ENCODE measurements at regions not wholly inside any gene's neighbourhood (a gene's known extent, or its start where the extent isn't known, plus 50 kb on each side); places are given as distances from the start of the nearest gene placed in this dataset.

GRCh38 chr11:113593698-113594308 lies 112.3 kb downstream of the TMPRSS5 start:
- TF ChIP-seq, protein P1, sequence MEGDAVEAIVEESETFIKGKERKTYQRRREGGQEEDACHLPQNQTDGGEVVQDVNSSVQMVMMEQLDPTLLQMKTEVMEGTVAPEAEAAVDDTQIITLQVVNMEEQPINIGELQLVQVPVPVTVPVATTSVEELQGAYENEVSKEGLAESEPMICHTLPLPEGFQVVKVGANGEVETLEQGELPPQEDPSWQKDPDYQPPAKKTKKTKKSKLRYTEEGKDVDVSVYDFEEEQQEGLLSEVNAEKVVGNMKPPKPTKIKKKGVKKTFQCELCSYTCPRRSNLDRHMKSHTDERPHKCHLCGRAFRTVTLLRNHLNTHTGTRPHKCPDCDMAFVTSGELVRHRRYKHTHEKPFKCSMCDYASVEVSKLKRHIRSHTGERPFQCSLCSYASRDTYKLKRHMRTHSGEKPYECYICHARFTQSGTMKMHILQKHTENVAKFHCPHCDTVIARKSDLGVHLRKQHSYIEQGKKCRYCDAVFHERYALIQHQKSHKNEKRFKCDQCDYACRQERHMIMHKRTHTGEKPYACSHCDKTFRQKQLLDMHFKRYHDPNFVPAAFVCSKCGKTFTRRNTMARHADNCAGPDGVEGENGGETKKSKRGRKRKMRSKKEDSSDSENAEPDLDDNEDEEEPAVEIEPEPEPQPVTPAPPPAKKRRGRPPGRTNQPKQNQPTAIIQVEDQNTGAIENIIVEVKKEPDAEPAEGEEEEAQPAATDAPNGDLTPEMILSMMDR (IDR thresholded peaks at IDR 0.05) = no peak
- no peak for TF ChIP-seq TEAD1 (CRISPR knock-in tag; IDR thresholded peaks at IDR 0.05)
- no peak for TF ChIP-seq ELF4 (CRISPR knock-in tag; IDR thresholded peaks at IDR 0.05; ENCODE audit: low read depth)
- TF ChIP-seq FOXJ3 (CRISPR knock-in tag; IDR thresholded peaks at IDR 0.05; ENCODE audit: borderline replicate concordance) = no peak
